H9 (cell line): ENCODE measurements at regions not wholly inside any gene's neighbourhood (a gene's known extent, or its start where the extent isn't known, plus 50 kb on each side); places are given as distances from the start of the nearest gene placed in this dataset.
"Not testable (repeated sequence)": the region's sequence is repeated elsewhere in the genome, so short reads cannot be mapped to it uniquely, and the experiment has no call there.

Source experiments
- DNase-seq: peaks from one replicate; pipeline ENCODE4 v3.0.0-alpha.2; 2017
- H2AFZ ChIP-seq: one replicate; pipeline ENCODE4 v1.6.1; 2013; ENCODE audit warnings: mild to moderate bottlenecking, low read length, control low read depth, moderate library complexity
- H2AK5ac ChIP-seq: 2 replicates; pipeline ENCODE4 v1.6.1; 2013; ENCODE audit warnings: low read length, control low read depth, mixed read lengths; ENCODE audit not compliant: insufficient read length
- H2BK120ac ChIP-seq: one replicate; pipeline ENCODE4 v1.6.1; 2013; ENCODE audit warnings: low read depth, mild to moderate bottlenecking, low read length, control low read depth, inconsistent platforms; ENCODE audit not compliant: poor library complexity, severe bottlenecking
- H2BK12ac ChIP-seq: 2 replicates; pipeline ENCODE4 v1.6.1; 2013; ENCODE audit warnings: low read length, control low read depth, mixed read lengths, low read depth; ENCODE audit not compliant: insufficient read length
- H2BK15ac ChIP-seq: 2 replicates; pipeline ENCODE4 v1.6.1; 2013; ENCODE audit warnings: low read depth, low read length, control low read depth
- H2BK20ac ChIP-seq: one replicate; pipeline ENCODE4 v1.6.1; 2013; ENCODE audit warnings: low read depth, mild to moderate bottlenecking, low read length, control low read depth, inconsistent platforms; ENCODE audit not compliant: poor library complexity, severe bottlenecking
- H2BK5ac ChIP-seq: 2 replicates; pipeline ENCODE4 v1.6.1; 2013; ENCODE audit warnings: low read length, control low read depth, mixed read lengths; ENCODE audit not compliant: insufficient read length
- H3K14ac ChIP-seq: 2 replicates; pipeline ENCODE4 v1.6.1; 2013; ENCODE audit warnings: low read length, control low read depth; ENCODE audit not compliant: insufficient read depth
- H3K18ac ChIP-seq: 2 replicates; pipeline ENCODE4 v1.6.1; 2013; ENCODE audit warnings: low read depth, mild to moderate bottlenecking, mixed read lengths, low read length, control low read depth; ENCODE audit not compliant: insufficient read length
- H3K23ac ChIP-seq: 2 replicates; pipeline ENCODE4 v1.6.1; 2013; ENCODE audit warnings: low read length, control low read depth, mixed read lengths, low read depth; ENCODE audit not compliant: insufficient read length
- H3K23me2 ChIP-seq: 2 replicates; pipeline ENCODE4 v1.6.1; 2013; ENCODE audit warnings: low read depth, mild to moderate bottlenecking, mixed read lengths, low read length, control low read depth; ENCODE audit not compliant: insufficient read length, poor library complexity, severe bottlenecking
- H3K27ac ChIP-seq: 2 replicates; pipeline ENCODE4 v1.5.1; 2013; ENCODE audit warnings: low read length, control low read depth, mixed read lengths, low read depth; ENCODE audit not compliant: insufficient read length
- H3K27me3 ChIP-seq: 2 replicates; pipeline ENCODE4 v1.6.1; 2013; ENCODE audit warnings: low read length, control low read depth, inconsistent platforms; ENCODE audit not compliant: insufficient read depth
- H3K4ac ChIP-seq: 2 replicates; pipeline ENCODE4 v1.6.1; 2013; ENCODE audit warnings: low read depth, mild to moderate bottlenecking, control low read depth, inconsistent platforms, low read length, moderate library complexity
- H3K4me1 ChIP-seq: 2 replicates; pipeline ENCODE4 v1.6.1; 2013; ENCODE audit warnings: low read length, control low read depth, inconsistent platforms; ENCODE audit not compliant: insufficient read depth
- H3K4me2 ChIP-seq: 2 replicates; pipeline ENCODE4 v1.6.1; 2013; ENCODE audit warnings: low read length, control low read depth, mixed read lengths; ENCODE audit not compliant: insufficient read length, insufficient read depth
- H3K56ac ChIP-seq: 2 replicates; pipeline ENCODE4 v1.6.1; 2013; ENCODE audit warnings: low read depth, mild to moderate bottlenecking, mixed read lengths, low read length, control low read depth; ENCODE audit not compliant: insufficient read length
- H3K79me1 ChIP-seq: 2 replicates; pipeline ENCODE4 v1.6.1; 2013; ENCODE audit warnings: low read depth, mild to moderate bottlenecking, moderate library complexity, low read length, control low read depth, inconsistent platforms; ENCODE audit not compliant: insufficient read depth, poor library complexity, severe bottlenecking
- H3K79me2 ChIP-seq: 2 replicates; pipeline ENCODE4 v1.6.1; 2013; ENCODE audit warnings: low read length, control low read depth, inconsistent platforms; ENCODE audit not compliant: insufficient read depth
- H3K9ac ChIP-seq: 2 replicates; pipeline ENCODE4 v1.6.1; 2013; ENCODE audit warnings: low read length, control low read depth, mixed read lengths; ENCODE audit not compliant: insufficient read length; ENCODE audit errors: extremely low read depth
- H3K9me3 ChIP-seq: one replicate; pipeline ENCODE4 v1.6.1; 2013; ENCODE audit warnings: low read depth, low read length, inconsistent platforms; ENCODE audit not compliant: control insufficient read depth
- H3T11ph ChIP-seq: one replicate; pipeline ENCODE4 v1.6.1; 2013; ENCODE audit warnings: mild to moderate bottlenecking, low read length, control low read depth, inconsistent platforms
- H4K20me1 ChIP-seq: one replicate; pipeline ENCODE4 v1.6.1; 2013; ENCODE audit not compliant: control insufficient read depth, insufficient read length, insufficient read depth
- H4K5ac ChIP-seq: 2 replicates; pipeline ENCODE4 v1.6.1; 2013; ENCODE audit warnings: low read depth, mild to moderate bottlenecking, mixed read lengths, low read length, control low read depth; ENCODE audit not compliant: insufficient read length
- H4K8ac ChIP-seq: replicated peaks from 2 replicates; pipeline ENCODE4 v1.6.1; 2013; ENCODE audit warnings: low read length, control low read depth, mixed read lengths, low read depth; ENCODE audit not compliant: insufficient read length
- H4K91ac ChIP-seq: 2 replicates; pipeline ENCODE4 v1.6.1; 2013; ENCODE audit warnings: low read depth, mild to moderate bottlenecking, moderate library complexity, mixed read lengths, low read length, control low read depth; ENCODE audit not compliant: insufficient read length
- H3K27ac Mint-ChIP-seq, 3 experiments: 2 replicates in 2 of 3; 3 replicates in 1 of 3; pipeline ENCODE4 v1.8.0; 2020 to 2021; ENCODE audit warnings: mixed read lengths in 3 of 3, mild to moderate bottlenecking in 1 of 3, moderate library complexity in 1 of 3
- H3K27me3 Mint-ChIP-seq: 2 replicates; pipeline ENCODE4 v1.8.0; 2021; ENCODE audit warnings: low read depth, mild to moderate bottlenecking, moderate library complexity, mixed read lengths
- H3K36me3 Mint-ChIP-seq, 3 experiments: 2 replicates in 2 of 3; 3 replicates in 1 of 3; pipeline ENCODE4 v1.8.0; 2020 to 2021; ENCODE audit warnings: low read depth in 3 of 3, mixed read lengths in 3 of 3; ENCODE audit not compliant: insufficient read depth in 1 of 3
- H3K4me1 Mint-ChIP-seq, 2 experiments: 2 replicates each; pipeline ENCODE4 v1.8.0; 2020; ENCODE audit warnings: mixed read lengths in 2 of 2
- H3K4me3 Mint-ChIP-seq, 2 experiments: 2 replicates in 1 of 2; 3 replicates in 1 of 2; pipeline ENCODE4 v1.8.0; 2020 to 2021; ENCODE audit warnings: mild to moderate bottlenecking in 2 of 2, mixed read lengths in 2 of 2, moderate library complexity in 1 of 2
- H3K9me3 Mint-ChIP-seq, 2 experiments: 2 replicates in 1 of 2; 3 replicates in 1 of 2; pipeline ENCODE4 v1.8.0; 2020; ENCODE audit warnings: mild to moderate bottlenecking in 2 of 2, mixed read lengths in 2 of 2, moderate library complexity in 1 of 2
- WGBS: extraction: QIAGEN DNeasy Blood & Tissue Kit; methylation state at CpG from one replicate; pipeline ENCODE4 v1.1.7; 2013; ENCODE audit warnings: missing lambda C conversion rate, low lambda C conversion rate, mixed read lengths; ENCODE audit not compliant: insufficient read length; ENCODE audit errors: extremely low coverage; 5-methylcytosine and 5-hydroxymethylcytosine counted together
- TF ChIP-seq, protein P1 (sequence below): fragments of 200-600 bp; sonication (generic); conservative IDR thresholded peaks from 3 replicates; pipeline ENCODE4 v1.8.0; 2021; ENCODE audit warnings: antibody characterized with exemption, mild to moderate bottlenecking

- no peaks in the 10 kb centered on the region for H4K20me1 ChIP-seq
- WGBS = no CpG with 5 or more reads among the region's 4 CpGs
Observed at GRCh38 chr11:21658654-21659193, 534.2 kb upstream of the ANO5 start.

GRCh38 chr11:21659377-21659776 lies 533.5 kb upstream of the ANO5 start:
- H3K36me3 Mint-ChIP-seq, H3K9me3 ChIP-seq, H3K4ac ChIP-seq, H2BK15ac ChIP-seq, H3K4me1 ChIP-seq, H2AK5ac ChIP-seq, H3K23ac ChIP-seq, H3K9me3 Mint-ChIP-seq, H4K91ac ChIP-seq, H2BK5ac ChIP-seq, H3K27ac Mint-ChIP-seq, H3K4me2 ChIP-seq, DNase-seq, H4K8ac ChIP-seq, H3K27ac ChIP-seq, H4K20me1 ChIP-seq, H2BK12ac ChIP-seq, H3K27me3 ChIP-seq, H2BK120ac ChIP-seq, H3K18ac ChIP-seq, H2BK20ac ChIP-seq, H3K79me2 ChIP-seq, H3K27me3 Mint-ChIP-seq, H3K4me1 Mint-ChIP-seq, H3K14ac ChIP-seq, H3K4me3 Mint-ChIP-seq, H3T11ph ChIP-seq, H3K56ac ChIP-seq, H2AFZ ChIP-seq, H3K9ac ChIP-seq, H4K5ac ChIP-seq, H3K79me1 ChIP-seq, H3K23me2 ChIP-seq: not testable (repeated sequence)
- no CpG with 5 or more reads among the region's 2 CpGs for WGBS

More at GRCh38 chr11:21658654-21659193, 534.2 kb upstream of the ANO5 start:
- H2AK5ac ChIP-seq = no peak overlapping the region
- H3T11ph ChIP-seq = no peak overlapping the region
- no peak overlapping the region for H3K18ac ChIP-seq
- no peak overlapping the region for H2AFZ ChIP-seq
- H2BK15ac ChIP-seq = no peak overlapping the region
- no peak overlapping the region for H3K4me3 Mint-ChIP-seq
- H3K4me1 ChIP-seq = no peaks in the 10 kb centered on the region
- no peak overlapping the region for H4K91ac ChIP-seq
- TF ChIP-seq, protein P1, sequence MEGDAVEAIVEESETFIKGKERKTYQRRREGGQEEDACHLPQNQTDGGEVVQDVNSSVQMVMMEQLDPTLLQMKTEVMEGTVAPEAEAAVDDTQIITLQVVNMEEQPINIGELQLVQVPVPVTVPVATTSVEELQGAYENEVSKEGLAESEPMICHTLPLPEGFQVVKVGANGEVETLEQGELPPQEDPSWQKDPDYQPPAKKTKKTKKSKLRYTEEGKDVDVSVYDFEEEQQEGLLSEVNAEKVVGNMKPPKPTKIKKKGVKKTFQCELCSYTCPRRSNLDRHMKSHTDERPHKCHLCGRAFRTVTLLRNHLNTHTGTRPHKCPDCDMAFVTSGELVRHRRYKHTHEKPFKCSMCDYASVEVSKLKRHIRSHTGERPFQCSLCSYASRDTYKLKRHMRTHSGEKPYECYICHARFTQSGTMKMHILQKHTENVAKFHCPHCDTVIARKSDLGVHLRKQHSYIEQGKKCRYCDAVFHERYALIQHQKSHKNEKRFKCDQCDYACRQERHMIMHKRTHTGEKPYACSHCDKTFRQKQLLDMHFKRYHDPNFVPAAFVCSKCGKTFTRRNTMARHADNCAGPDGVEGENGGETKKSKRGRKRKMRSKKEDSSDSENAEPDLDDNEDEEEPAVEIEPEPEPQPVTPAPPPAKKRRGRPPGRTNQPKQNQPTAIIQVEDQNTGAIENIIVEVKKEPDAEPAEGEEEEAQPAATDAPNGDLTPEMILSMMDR = no peak
- no peaks in the 10 kb centered on the region for H3K36me3 Mint-ChIP-seq
- no peaks in the 10 kb centered on the region for H3K27me3 Mint-ChIP-seq
- H3K23me2 ChIP-seq = no peaks in the 10 kb centered on the region
- H2BK20ac ChIP-seq = no peak overlapping the region
- H3K23ac ChIP-seq = no peak overlapping the region
- no peak overlapping the region for H3K4ac ChIP-seq
- no peak overlapping the region for H3K56ac ChIP-seq
- H2BK120ac ChIP-seq = no peak overlapping the region
- no peak overlapping the region for H3K9ac ChIP-seq
- no peak overlapping the region for H3K14ac ChIP-seq
- no peak overlapping the region for H3K27ac ChIP-seq
- H3K27ac Mint-ChIP-seq = no peak overlapping the region
- no peak overlapping the region for H4K8ac ChIP-seq
- no peak overlapping the region for H3K4me2 ChIP-seq
- H3K79me1 ChIP-seq = no peaks in the 10 kb centered on the region
- no peaks in the 10 kb centered on the region for H3K9me3 ChIP-seq
- no peak overlapping the region for H4K5ac ChIP-seq
- no peaks in the 10 kb centered on the region for H3K9me3 Mint-ChIP-seq
- DNase-seq = no peak
- no peak overlapping the region for H2BK5ac ChIP-seq
- H3K4me1 Mint-ChIP-seq = peaks cover 6% of the 10 kb centered on the region in 2 experiments; a peak in 3 of 4 replicates
- no peaks in the 10 kb centered on the region for H3K27me3 ChIP-seq
- no peaks in the 10 kb centered on the region for H3K79me2 ChIP-seq
- H2BK12ac ChIP-seq = no peak overlapping the region
